PC-9 (cell line): ENCODE measurements at regions not wholly inside any gene's neighbourhood (a gene's known extent, or its start where the extent isn't known, plus 50 kb on each side); places are given as distances from the start of the nearest gene placed in this dataset.

Source experiments
- BruUV-seq: library from RNA; stranded (reverse); fragments of 400-500 nt; replicated peaks from 2 replicates; lab custom pipeline; 2021; lab: Mats Ljungman, UMichigan
- CTCF ChIA-PET: fragments of 300-600 bp; sonication (Branson Sonifier 250); formaldehyde crosslinking; loops from one replicate; lab custom pipeline; 2022; ENCODE audit warnings: antibody characterized with exemption; lab: Charles Lee
- POLR2A ChIA-PET: fragments of 300-600 bp; sonication (Branson Sonifier 250); formaldehyde crosslinking; loops from one replicate; lab custom pipeline; 2022; ENCODE audit warnings: antibody characterized with exemption; ENCODE audit not compliant: unreplicated experiment; lab: Charles Lee
- DNase-seq, 2 experiments: peaks; one replicate each; pipeline versions ENCODE4 v3.0.0 to v3.0.0-alpha.2; 2015 to 2022; ENCODE audit warnings: mixed read lengths in 1 of 2
- H2AFZ ChIP-seq: fragments of 200-600 bp; sonication (generic); 2 replicates; pipeline ENCODE4 v1.8.1; 2017; ENCODE audit warnings: antibody characterized with exemption
- H3F3A ChIP-seq: fragments of 200-600 bp; sonication (generic); 2 replicates; pipeline ENCODE4 v1.8.1; 2017; ENCODE audit warnings: antibody characterized with exemption, mild to moderate bottlenecking, low read depth; ENCODE audit not compliant: insufficient read depth
- H3K27ac ChIP-seq: fragments of 200-600 bp; sonication (generic); 2 replicates; pipeline ENCODE4 v1.6.1; 2016; ENCODE audit warnings: mixed run types
- H3K27me3 ChIP-seq: fragments of 200-600 bp; sonication (generic); 2 replicates; pipeline ENCODE4 v1.6.1; 2016; ENCODE audit warnings: low read depth, mixed run types; ENCODE audit not compliant: insufficient read depth
- H3K36me3 ChIP-seq: fragments of 200-600 bp; sonication (generic); 2 replicates; pipeline ENCODE4 v1.6.1; 2016; ENCODE audit warnings: low read depth, mixed run types
- H3K4me1 ChIP-seq: fragments of 200-600 bp; sonication (generic); replicated peaks from 2 replicates; pipeline ENCODE4 v1.6.1; 2016; ENCODE audit warnings: mixed run types; ENCODE audit not compliant: insufficient read depth
- H3K4me2 ChIP-seq: fragments of 200-600 bp; sonication (generic); 2 replicates; pipeline ENCODE4 v1.6.1; 2017; ENCODE audit warnings: mixed run types
- H3K4me3 ChIP-seq: fragments of 200-600 bp; sonication (generic); 2 replicates; pipeline ENCODE4 v1.6.1; 2016; ENCODE audit warnings: mixed run types
- H3K79me2 ChIP-seq: fragments of 200-600 bp; sonication (generic); 2 replicates; pipeline ENCODE4 v1.6.1; 2017; ENCODE audit warnings: low read depth, mixed run types
- H3K9me2 ChIP-seq: fragments of 200-600 bp; sonication (generic); 2 replicates; pipeline ENCODE4 v1.8.1; 2017; ENCODE audit warnings: mild to moderate bottlenecking; ENCODE audit not compliant: insufficient read depth
- H3K9me3 ChIP-seq: fragments of 200-600 bp; sonication (generic); 2 replicates; pipeline ENCODE4 v1.8.1; 2016; ENCODE audit warnings: low read depth; ENCODE audit not compliant: insufficient read depth
- H4K20me1 ChIP-seq: fragments of 200-600 bp; sonication (generic); 2 replicates; pipeline ENCODE4 v1.8.1; 2017; ENCODE audit not compliant: insufficient read depth
- CTCF ChIP-seq: fragments of 200-600 bp; sonication (generic); conservative IDR thresholded peaks from 2 replicates; pipeline ENCODE4 v1.6.1; 2017; ENCODE audit warnings: mixed run types, antibody characterized with exemption, mild to moderate bottlenecking, moderate library complexity
- EZH2 ChIP-seq: fragments of 200-600 bp; sonication (generic); IDR thresholded peaks from 2 replicates; pipeline ENCODE4 v1.8.0; 2017; ENCODE audit warnings: antibody characterized with exemption, low read depth
- intact Hi-C: fragments of 100-400 bp; cut with micrococcal nuclease; formaldehyde crosslinking; loops from one replicate; pipeline ENCODE4 v1.10.0; 2022; ENCODE audit not compliant: unreplicated experiment

- Histone ChIP-seq H4K20me1 (no peaks in the 10 kb centered on the region), H3K27ac (no peak overlapping the region), H3K9me2 (no peaks in the 10 kb centered on the region), H3K9me3 (no peaks in the 10 kb centered on the region), H3F3A (no peaks in the 10 kb centered on the region), H3K4me1 (peaks cover 12% of the 10 kb centered on the region; the same call in 1 of the 2 replicates), H3K4me2 (no peak overlapping the region), H3K27me3 (no peaks in the 10 kb centered on the region), H3K79me2 (no peaks in the 10 kb centered on the region), H2AFZ (no peak overlapping the region), H3K4me3 (no peak overlapping the region), H3K36me3 (no peaks in the 10 kb centered on the region)
- ChIA-PET CTCF (no interaction called here), POLR2A (no interaction called here)
- BruUV-seq, result no TSS peak
- DNase-seq, result no peak
- intact Hi-C loops, result no loop called here
- TF ChIP-seq EZH2, result no peak
- no peak for TF ChIP-seq CTCF
Measured at GRCh38 chr10:123375097-123375496, 220.9 kb downstream of the BUB3 start.

- TF ChIP-seq EZH2, result no peak
- TF ChIP-seq CTCF, result no peak
- Histone ChIP-seq H3K79me2 (no peaks in the 10 kb centered on the region), H3K4me1 (peaks cover 12% of the 10 kb centered on the region; the same call in 1 of the 2 replicates), H3K4me3 (no peak overlapping the region), H3K27me3 (no peaks in the 10 kb centered on the region), H3K9me2 (no peaks in the 10 kb centered on the region), H3F3A (no peaks in the 10 kb centered on the region), H3K36me3 (no peaks in the 10 kb centered on the region), H3K4me2 (no peak overlapping the region), H4K20me1 (no peaks in the 10 kb centered on the region), H2AFZ (no peak overlapping the region), H3K27ac (no peak overlapping the region), H3K9me3 (no peaks in the 10 kb centered on the region)
- no peak for DNase-seq
- no TSS peak for BruUV-seq
- intact Hi-C loops, result no loop called here
- ChIA-PET POLR2A (no interaction called here), CTCF (interaction anchor here (1.0 kb wide), 1 partner anchor 1731 kb away, joined by 7 read pairs; no protein-coding TSS in a partner anchor)
Measured at GRCh38 chr10:123375738-123376137, 221.5 kb downstream of the BUB3 start.

- CTCF ChIA-PET, result no interaction called here
- peak in 1 of 2 experiments; percentile 60 for DNase-seq
- H3K4me2 ChIP-seq, result peak overlapping the region; percentile 19
Measured at GRCh38 chr10:123377883-123378282, 223.7 kb downstream of the BUB3 start.

More at GRCh38 chr10:123377883-123378282, 223.7 kb downstream of the BUB3 start:
- H3K9me2 ChIP-seq, result no peaks in the 10 kb centered on the region
- H3K9me3 ChIP-seq, result no peaks in the 10 kb centered on the region
- no peaks in the 10 kb centered on the region for H3K27me3 ChIP-seq
- intact Hi-C loops, result no loop called here
- BruUV-seq, result no TSS peak
- H3K79me2 ChIP-seq, result no peaks in the 10 kb centered on the region
- H3F3A ChIP-seq, result no peaks in the 10 kb centered on the region
- no peaks in the 10 kb centered on the region for H4K20me1 ChIP-seq
- H3K27ac ChIP-seq, result no peak overlapping the region
- H3K4me1 ChIP-seq, result peaks cover 12% of the 10 kb centered on the region; the same call in 1 of the 2 replicates
- H3K4me3 ChIP-seq, result no peak overlapping the region
- TF ChIP-seq EZH2 (no peak), CTCF (no peak)
- POLR2A ChIA-PET, result no interaction called here
- no peak overlapping the region for H2AFZ ChIP-seq
- H3K36me3 ChIP-seq, result no peaks in the 10 kb centered on the region
